ENCODE measurements at regions not wholly inside any gene's neighbourhood (a gene's known extent, or its start where the extent isn't known, plus 50 kb on each side); places are given as distances from the start of the nearest gene placed in this dataset.

GRCh38 chr10:62464308-62464707 lies 90.1 kb downstream of the ZNF365 start:
- no peak overlapping the region for H3K4me3 ChIP-seq
- no peak overlapping the region for H3K27ac ChIP-seq
- H3K4me1 ChIP-seq = no peaks in the 10 kb centered on the region
- H3K9me3 ChIP-seq = peaks cover 0 to 10% (median 0%) of the 10 kb centered on the region in 4 donors
- no peaks in the 10 kb centered on the region for H3K36me3 ChIP-seq
- TF ChIP-seq POLR2A (IDR thresholded peaks at IDR 0.05) = no peak
- TF ChIP-seq CTCF (IDR thresholded peaks at IDR 0.05) = no peak
- no peaks in the 10 kb centered on the region for H3K27me3 ChIP-seq
- no peak for DNase-seq

DNA sequence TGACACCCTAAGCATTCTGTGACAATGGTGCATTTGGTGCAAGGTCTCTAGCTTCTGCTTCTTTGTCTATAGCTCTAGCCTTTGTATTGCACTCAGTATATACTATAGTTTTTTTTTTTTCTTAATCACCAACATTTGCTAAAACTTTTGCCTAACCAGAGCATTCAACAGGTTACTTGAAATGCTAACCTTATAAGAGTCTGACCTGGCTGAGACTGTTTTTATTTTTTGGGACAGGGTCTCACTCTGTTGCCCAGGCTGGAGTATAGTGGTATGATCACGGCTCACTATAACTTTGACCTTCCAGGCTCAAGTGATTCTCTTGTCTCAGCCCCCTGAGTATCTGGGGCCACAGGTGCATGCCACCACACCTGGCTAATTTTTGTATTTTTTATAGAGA lies 92.4 kb downstream of the ZNF365 start:
- no peaks in the 10 kb centered on the region for H3K36me3 ChIP-seq
- H3K9me3 ChIP-seq = peaks cover 0 to 10% (median 0%) of the 10 kb centered on the region in 4 donors
- DNase-seq = no peak
- H3K27ac ChIP-seq = no peak overlapping the region
- no peaks in the 10 kb centered on the region for H3K27me3 ChIP-seq
- H3K4me3 ChIP-seq = no peak overlapping the region
- H3K4me1 ChIP-seq = no peaks in the 10 kb centered on the region
- no peak for TF ChIP-seq POLR2A (IDR thresholded peaks at IDR 0.05)
- TF ChIP-seq CTCF (IDR thresholded peaks at IDR 0.05) = no peak

DNA sequence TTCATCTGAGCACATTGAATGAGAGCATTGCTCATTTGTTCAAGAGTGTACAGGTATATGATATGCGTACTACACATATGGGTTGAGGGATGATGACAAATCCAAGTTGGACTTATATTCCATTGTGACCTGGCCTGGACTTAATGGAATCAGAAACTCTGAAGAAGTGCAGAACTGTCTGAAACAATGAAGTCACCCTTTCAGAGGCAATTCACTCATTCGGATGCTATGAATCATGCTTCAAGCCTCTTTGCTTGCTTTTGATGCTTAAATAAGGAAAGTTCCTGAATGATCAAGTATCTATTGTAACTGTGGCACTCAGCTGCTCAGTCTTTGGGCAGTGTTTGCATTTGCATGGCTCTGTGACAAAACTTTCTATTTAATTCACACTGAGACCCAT lies 93.4 kb downstream of the ZNF365 start:
- no peak overlapping the region for H3K27ac ChIP-seq
- no peaks in the 10 kb centered on the region for H3K27me3 ChIP-seq
- TF ChIP-seq POLR2A (IDR thresholded peaks at IDR 0.05) (no peak), CTCF (IDR thresholded peaks at IDR 0.05) (no peak)
- no peaks in the 10 kb centered on the region for H3K4me1 ChIP-seq
- DNase-seq = no peak
- no peaks in the 10 kb centered on the region for H3K36me3 ChIP-seq
- no peak overlapping the region for H3K4me3 ChIP-seq
- peaks cover 0 to 10% (median 0%) of the 10 kb centered on the region in 4 donors for H3K9me3 ChIP-seq

GRCh38 chr10:62471711-62472110 lies 97.5 kb downstream of the ZNF365 start:
- TF ChIP-seq CTCF (IDR thresholded peaks at IDR 0.05) (no peak), POLR2A (IDR thresholded peaks at IDR 0.05) (no peak)
- H3K4me3 ChIP-seq = no peak overlapping the region
- no peak for DNase-seq

GRCh38 chr10:62473241-62473640 lies 99.1 kb downstream of the ZNF365 start:
- no peaks in the 10 kb centered on the region for H3K9me3 ChIP-seq
- H3K27me3 ChIP-seq = no peaks in the 10 kb centered on the region
- DNase-seq = no peak
- no peaks in the 10 kb centered on the region for H3K4me1 ChIP-seq
- H3K27ac ChIP-seq = no peak overlapping the region
- TF ChIP-seq CTCF (IDR thresholded peaks at IDR 0.05) (no peak), POLR2A (IDR thresholded peaks at IDR 0.05) (no peak)
- H3K36me3 ChIP-seq = no peaks in the 10 kb centered on the region
- H3K4me3 ChIP-seq = no peak overlapping the region

More at GRCh38 chr10:62471711-62472110, 97.5 kb downstream of the ZNF365 start:
- H3K27me3 ChIP-seq = no peaks in the 10 kb centered on the region
- H3K4me1 ChIP-seq = no peaks in the 10 kb centered on the region
- no peak overlapping the region for H3K27ac ChIP-seq
- H3K9me3 ChIP-seq = no peaks in the 10 kb centered on the region
- no peaks in the 10 kb centered on the region for H3K36me3 ChIP-seq

- no peak for DNase-seq
- no peak overlapping the region for H3K4me3 ChIP-seq
- H3K27ac ChIP-seq = no peak overlapping the region
- no peak for TF ChIP-seq POLR2A (IDR thresholded peaks at IDR 0.05)
- no peaks in the 10 kb centered on the region for H3K27me3 ChIP-seq
- no peaks in the 10 kb centered on the region for H3K4me1 ChIP-seq
- H3K9me3 ChIP-seq = no peaks in the 10 kb centered on the region
- H3K36me3 ChIP-seq = no peaks in the 10 kb centered on the region
Measured at GRCh38 chr10:62475551-62475950, 101.4 kb downstream of the ZNF365 start.

Data from Peyer's patch (tissue), 4 donors.